CD4-positive, alpha-beta T cell (primary cell): ENCODE measurements at regions not wholly inside any gene's neighbourhood (a gene's known extent, or its start where the extent isn't known, plus 50 kb on each side); places are given as distances from the start of the nearest gene placed in this dataset.

ENCODE experiments used
- ATAC-seq: fragments of 200-7000 bp; cut with Tn5 transposase; one replicate; pipeline ENCODE4 v1.10.0; 2022; ENCODE audit warnings: mild to moderate bottlenecking; ENCODE audit not compliant: poor library complexity
- CTCF ChIA-PET: fragments of 350-600 bp; sonication (Branson Sonifier 250); formaldehyde crosslinking; loops from one replicate; lab custom pipeline; 2021; ENCODE audit warnings: antibody characterized with exemption, inconsistent platforms; lab: Charles Lee
- POLR2A ChIA-PET: fragments of 350-600 bp; sonication (Branson Sonifier 250); formaldehyde crosslinking; loops from one replicate; lab custom pipeline; 2021; ENCODE audit warnings: antibody characterized with exemption, inconsistent platforms; lab: Charles Lee
- DNase-seq, 14 experiments: peaks; one replicate each; pipeline ENCODE4 v3.0.0-alpha.2; 2013 to 2020; ENCODE audit warnings: mixed read lengths in 2 of 14
- H3K27ac ChIP-seq, 2 donors: one replicate each; pipeline versions ENCODE4 v1.5.1 to v1.7.0; 2013; ENCODE audit warnings: low read length in 2 of 2, low read depth in 1 of 2, mild to moderate bottlenecking in 1 of 2
- H3K27me3 ChIP-seq, 2 experiments: 1 replicate in 1 of 2; 2 replicates in 1 of 2; pipeline versions ENCODE4 v1.6.1 to v1.7.0; 2013; ENCODE audit warnings: low read length in 2 of 2, control low read depth in 1 of 2, mild to moderate bottlenecking in 1 of 2, moderate library complexity in 1 of 2; ENCODE audit not compliant: insufficient read depth in 2 of 2, control insufficient read depth in 1 of 2
- H3K36me3 ChIP-seq: one replicate; pipeline ENCODE4 v1.6.1; 2013; ENCODE audit warnings: low read length, control low read depth; ENCODE audit not compliant: insufficient read depth
- H3K4me1 ChIP-seq: one replicate; pipeline ENCODE4 v1.6.1; 2013; ENCODE audit warnings: low read length, control low read depth; ENCODE audit not compliant: insufficient read depth
- H3K4me3 ChIP-seq: one replicate; pipeline ENCODE4 v1.5.1; 2013; ENCODE audit warnings: mild to moderate bottlenecking, low read length, moderate library complexity
- H3K9me3 ChIP-seq, 2 experiments: 1 replicate in 1 of 2; 2 replicates in 1 of 2; pipeline versions ENCODE4 v1.6.1 to v1.7.0; 2013; ENCODE audit warnings: low read length in 2 of 2, mild to moderate bottlenecking in 2 of 2, control low read depth in 1 of 2, moderate library complexity in 1 of 2; ENCODE audit not compliant: control insufficient read depth in 1 of 2, insufficient read depth in 1 of 2
- H3K27ac Mint-ChIP-seq: one replicate; pipeline ENCODE4 v1.8.0; 2020; ENCODE audit warnings: mixed read lengths
- H3K27me3 Mint-ChIP-seq: one replicate; pipeline ENCODE4 v1.8.0; 2021; ENCODE audit warnings: mixed read lengths
- H3K36me3 Mint-ChIP-seq: one replicate; pipeline ENCODE4 v1.8.0; 2021; ENCODE audit warnings: low read depth, mixed read lengths
- H3K4me1 Mint-ChIP-seq: one replicate; pipeline ENCODE4 v1.8.0; 2021; ENCODE audit warnings: low read depth, mixed read lengths
- H3K4me3 Mint-ChIP-seq: one replicate; pipeline ENCODE4 v1.8.0; 2020; ENCODE audit warnings: mild to moderate bottlenecking, mixed read lengths
- H3K9me3 Mint-ChIP-seq: one replicate; pipeline ENCODE4 v1.8.0; 2020; ENCODE audit warnings: mixed read lengths
- intact Hi-C, 2 experiments: fragments of 100-400 bp; cut with DNase I in 1 of 2; cut with micrococcal nuclease in 1 of 2; formaldehyde crosslinking; loops; one replicate each; pipeline versions ENCODE4 v1.15.1 to v1.9.0; 2023 to 2025; cut with DNase I, micrococcal nuclease
- TF ChIP-seq, protein P1 (sequence below): fragments of 200-600 bp; IDR thresholded peaks from one replicate; pipeline ENCODE4 v1.8.0; 2022; ENCODE audit warnings: antibody characterized with exemption, mild to moderate bottlenecking

DNA sequence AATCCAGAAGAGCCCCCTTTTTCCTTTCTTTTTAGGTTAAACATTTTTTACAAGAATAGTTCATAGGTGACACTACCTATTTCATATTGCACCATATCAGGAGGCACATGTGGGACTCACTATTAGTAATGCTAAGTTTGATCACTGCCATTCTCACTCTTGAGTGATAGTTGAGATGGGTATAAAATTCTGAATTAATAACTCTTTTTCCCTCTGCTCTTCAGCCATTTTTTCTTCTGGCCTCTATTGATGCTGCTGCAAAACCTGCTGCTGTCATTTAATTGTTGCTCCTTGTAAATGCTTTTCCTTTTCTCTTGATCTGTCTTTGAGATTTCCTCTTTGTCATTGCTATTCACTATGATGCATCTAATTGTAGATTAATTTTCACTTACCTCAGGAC, 482.0 kb downstream of the MID1IP1 start:
- intact Hi-C loops = no loop called here
- Mint-ChIP-seq H3K9me3 (peaks cover 6% of the 10 kb centered on the region), H3K4me3 (no peak overlapping the region), H3K27ac (no peak overlapping the region), H3K36me3 (peaks cover 12% of the 10 kb centered on the region), H3K4me1 (no peaks in the 10 kb centered on the region), H3K27me3 (no peaks in the 10 kb centered on the region)
- no peak overlapping the region for H3K4me3 ChIP-seq
- ChIA-PET CTCF (no interaction called here), POLR2A (no interaction called here)
- TF ChIP-seq, protein P1, sequence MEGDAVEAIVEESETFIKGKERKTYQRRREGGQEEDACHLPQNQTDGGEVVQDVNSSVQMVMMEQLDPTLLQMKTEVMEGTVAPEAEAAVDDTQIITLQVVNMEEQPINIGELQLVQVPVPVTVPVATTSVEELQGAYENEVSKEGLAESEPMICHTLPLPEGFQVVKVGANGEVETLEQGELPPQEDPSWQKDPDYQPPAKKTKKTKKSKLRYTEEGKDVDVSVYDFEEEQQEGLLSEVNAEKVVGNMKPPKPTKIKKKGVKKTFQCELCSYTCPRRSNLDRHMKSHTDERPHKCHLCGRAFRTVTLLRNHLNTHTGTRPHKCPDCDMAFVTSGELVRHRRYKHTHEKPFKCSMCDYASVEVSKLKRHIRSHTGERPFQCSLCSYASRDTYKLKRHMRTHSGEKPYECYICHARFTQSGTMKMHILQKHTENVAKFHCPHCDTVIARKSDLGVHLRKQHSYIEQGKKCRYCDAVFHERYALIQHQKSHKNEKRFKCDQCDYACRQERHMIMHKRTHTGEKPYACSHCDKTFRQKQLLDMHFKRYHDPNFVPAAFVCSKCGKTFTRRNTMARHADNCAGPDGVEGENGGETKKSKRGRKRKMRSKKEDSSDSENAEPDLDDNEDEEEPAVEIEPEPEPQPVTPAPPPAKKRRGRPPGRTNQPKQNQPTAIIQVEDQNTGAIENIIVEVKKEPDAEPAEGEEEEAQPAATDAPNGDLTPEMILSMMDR = no peak
- DNase-seq (no peak), ATAC-seq (no peak)
- H3K36me3 ChIP-seq = no peaks in the 10 kb centered on the region
- H3K9me3 ChIP-seq = peaks cover 0 to 15% of the 10 kb centered on the region in 2 experiments
- no peaks in the 10 kb centered on the region for H3K4me1 ChIP-seq
- no peak overlapping the region for H3K27ac ChIP-seq
- H3K27me3 ChIP-seq = no peaks in the 10 kb centered on the region

DNA sequence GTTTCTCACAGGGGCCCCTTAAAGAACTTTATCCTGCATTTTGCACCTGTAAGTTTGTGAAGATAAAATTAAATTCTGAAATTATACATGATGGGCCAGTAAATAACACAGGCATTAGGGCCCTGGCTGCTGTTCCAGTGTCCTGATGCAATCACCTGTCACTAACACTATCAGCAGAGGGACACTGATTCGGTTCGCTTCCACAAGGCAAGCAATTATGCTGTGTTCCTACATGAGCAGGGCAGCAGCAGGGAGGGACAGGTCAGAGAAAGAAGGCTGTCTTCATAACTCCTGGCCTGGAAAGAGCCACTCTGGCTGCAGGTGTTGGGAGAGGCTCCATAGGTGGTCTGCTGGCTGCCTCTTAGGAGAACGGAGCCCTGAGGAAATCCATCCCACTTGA, 487.3 kb downstream of the MID1IP1 start:
- Mint-ChIP-seq H3K27ac (no peak overlapping the region), H3K36me3 (peaks cover 10% of the 10 kb centered on the region), H3K27me3 (no peaks in the 10 kb centered on the region), H3K4me1 (no peaks in the 10 kb centered on the region), H3K4me3 (no peak overlapping the region), H3K9me3 (peaks cover 2% of the 10 kb centered on the region)
- Histone ChIP-seq H3K27me3 (no peaks in the 10 kb centered on the region), H3K4me1 (no peaks in the 10 kb centered on the region), H3K9me3 (peaks cover 0 to 8% of the 10 kb centered on the region in 2 experiments), H3K27ac (no peak overlapping the region), H3K4me3 (no peak overlapping the region), H3K36me3 (no peaks in the 10 kb centered on the region)
- POLR2A ChIA-PET = interaction anchor here (1.1 kb wide), 1 partner anchor 21 kb away, joined by 3 read pairs; no protein-coding TSS in a partner anchor
- no peak for DNase-seq
- intact Hi-C loops = no loop called here
- ATAC-seq = no peak
- CTCF ChIA-PET = no interaction called here
- TF ChIP-seq, protein P1 = no peak

DNA sequence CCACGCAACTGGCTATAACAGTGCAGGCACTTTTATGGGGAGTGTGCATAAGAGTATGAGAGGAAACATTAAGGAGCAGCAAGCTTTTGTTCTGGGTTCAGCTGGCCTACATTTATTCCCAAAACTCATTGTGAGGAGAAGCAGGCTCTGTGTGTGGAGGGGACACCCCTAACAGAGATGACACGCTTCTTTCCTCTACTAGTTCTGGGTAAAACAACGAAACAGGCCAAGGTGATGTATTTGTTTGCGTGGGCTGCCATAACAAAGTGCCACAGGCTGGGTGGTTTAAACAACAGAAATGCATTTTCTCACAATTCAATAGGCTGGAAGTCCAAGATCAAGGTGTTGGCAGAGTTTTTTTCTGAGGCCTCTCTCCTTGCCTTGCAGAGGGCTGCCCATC, 488.6 kb downstream of the MID1IP1 start:
- POLR2A ChIA-PET = no interaction called here
- intact Hi-C loops = no loop called here
- DNase-seq (no peak), ATAC-seq (no peak)
- H3K9me3 Mint-ChIP-seq = no peaks in the 10 kb centered on the region
- Histone ChIP-seq H3K27me3 (no peaks in the 10 kb centered on the region), H3K4me1 (no peaks in the 10 kb centered on the region), H3K4me3 (no peak overlapping the region), H3K9me3 (no peaks in the 10 kb centered on the region), H3K36me3 (no peaks in the 10 kb centered on the region), H3K27ac (no peak overlapping the region)
- H3K27me3 Mint-ChIP-seq = no peaks in the 10 kb centered on the region
- H3K27ac Mint-ChIP-seq = no peak overlapping the region
- peaks cover 7% of the 10 kb centered on the region for H3K36me3 Mint-ChIP-seq
- CTCF ChIA-PET = no interaction called here
- TF ChIP-seq, protein P1 = no peak
- H3K4me1 Mint-ChIP-seq = no peaks in the 10 kb centered on the region
- H3K4me3 Mint-ChIP-seq = no peak overlapping the region
